ENCODE measurements at regions not wholly inside any gene's neighbourhood (a gene's known extent, or its start where the extent isn't known, plus 50 kb on each side); places are given as distances from the start of the nearest gene placed in this dataset.
"Not testable (repeated sequence)": the region's sequence is repeated elsewhere in the genome, so short reads cannot be mapped to it uniquely, and the experiment has no call there.

DNA sequence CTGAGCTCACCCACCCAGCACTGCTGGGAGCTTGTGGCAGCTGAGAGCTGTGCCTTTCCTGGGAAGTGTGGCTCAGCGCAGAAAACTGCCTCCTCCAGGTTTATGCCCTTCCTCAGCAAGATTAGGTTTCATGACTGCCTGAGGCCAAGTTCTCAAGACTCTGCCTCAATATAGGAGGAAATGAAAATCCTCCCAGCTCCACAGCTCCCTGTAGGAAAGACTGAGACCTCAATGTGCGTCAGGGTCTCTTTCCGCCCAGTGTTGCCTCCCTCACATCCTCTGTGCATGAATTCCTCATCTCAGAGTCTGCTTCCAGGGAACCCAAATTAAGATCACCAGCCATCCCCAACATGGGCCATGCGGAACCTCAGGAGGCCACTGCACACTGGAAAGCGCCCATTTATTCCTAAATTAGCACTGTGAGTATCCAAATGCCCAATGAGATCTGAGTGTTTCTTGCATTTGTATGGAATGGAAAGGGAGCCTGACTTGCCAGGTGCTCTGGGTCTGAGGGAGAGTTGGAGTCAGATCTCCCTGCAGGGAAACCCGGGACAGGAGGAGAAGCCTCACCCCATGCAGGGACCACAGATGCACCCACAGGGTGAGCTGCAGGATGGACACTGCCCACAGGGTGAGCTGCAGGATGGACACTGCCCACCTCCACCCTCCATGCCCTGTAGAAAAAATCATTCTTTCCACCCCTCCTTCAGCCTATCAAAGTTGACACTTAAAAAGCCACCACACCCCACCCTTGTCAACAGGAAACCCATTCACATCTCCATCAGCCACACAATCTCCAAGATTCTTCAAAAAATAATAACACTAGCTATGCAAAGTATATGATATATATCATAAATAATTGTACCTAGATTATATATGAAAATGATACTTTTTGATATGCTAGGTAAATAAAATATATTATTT lies 97.4 kb upstream of the IGLL5 start:
- no peak overlapping the region for H3K27ac Mint-ChIP-seq
- H3K36me3 Mint-ChIP-seq (ENCODE audit: low read depth) = no peaks in the 10 kb centered on the region
- DNase-seq (no peak), ATAC-seq (ENCODE audit: low read depth) (no peak)
- no peak overlapping the region for H3K4me3 Mint-ChIP-seq
- H3K9me3 Mint-ChIP-seq = no peaks in the 10 kb centered on the region
- ChIA-PET POLR2A (no interaction called here), CTCF (interaction anchor here (0.8 to 1.2 kb wide), 3 partner anchors 9 to 20 kb away, joined by 3 to 5 read pairs (median 4); no protein-coding TSS in a partner anchor)
- intact Hi-C loops (cut with micrococcal nuclease) = no loop called here
- no peak for TF ChIP-seq CTCF (IDR thresholded peaks at IDR 0.05)
- no peaks in the 10 kb centered on the region for H3K27me3 Mint-ChIP-seq
- H3K4me1 Mint-ChIP-seq = no peaks in the 10 kb centered on the region

- ChIA-PET POLR2A (no interaction called here), CTCF (no interaction called here)
- TF ChIP-seq CTCF (IDR thresholded peaks at IDR 0.05) = no peak
- H3K36me3 Mint-ChIP-seq (ENCODE audit: low read depth) = no peaks in the 10 kb centered on the region
- ATAC-seq (ENCODE audit: low read depth) (no peak), DNase-seq (no peak)
- intact Hi-C loops (cut with micrococcal nuclease) = no loop called here
- peaks cover 2% of the 10 kb centered on the region for H3K4me1 Mint-ChIP-seq
- H3K27me3 Mint-ChIP-seq = no peaks in the 10 kb centered on the region
- no peaks in the 10 kb centered on the region for H3K9me3 Mint-ChIP-seq
- H3K27ac Mint-ChIP-seq = no peak overlapping the region
- no peak overlapping the region for H3K4me3 Mint-ChIP-seq
Observed at GRCh38 chr22:22791438-22792181, 96.0 kb upstream of the IGLL5 start.

GRCh38 chr22:22792205-22792786 lies 95.3 kb upstream of the IGLL5 start:
- H3K9me3 Mint-ChIP-seq; H3K27ac Mint-ChIP-seq; DNase-seq; CTCF ChIA-PET; H3K27me3 Mint-ChIP-seq; H3K4me1 Mint-ChIP-seq; ATAC-seq (ENCODE audit: low read depth); H3K4me3 Mint-ChIP-seq; intact Hi-C loops (cut with micrococcal nuclease); H3K36me3 Mint-ChIP-seq (ENCODE audit: low read depth): not testable (repeated sequence)
- POLR2A ChIA-PET = interaction anchor here (0.5 kb wide), 1 partner anchor 20 kb away, joined by 5 read pairs; no protein-coding TSS in a partner anchor

GRCh38 chr22:22795639-22796038 lies 92.0 kb upstream of the IGLL5 start:
- H3K9me3 Mint-ChIP-seq; H3K4me3 Mint-ChIP-seq; POLR2A ChIA-PET; intact Hi-C loops (cut with micrococcal nuclease); H3K27me3 Mint-ChIP-seq; ATAC-seq (ENCODE audit: low read depth); H3K36me3 Mint-ChIP-seq (ENCODE audit: low read depth); DNase-seq; CTCF ChIA-PET; H3K27ac Mint-ChIP-seq: not testable (repeated sequence)
- peaks cover 21% of the 10 kb centered on the region for H3K4me1 Mint-ChIP-seq

GRCh38 chr22:22796724-22797123 lies 90.9 kb upstream of the IGLL5 start:
- intact Hi-C loops (cut with micrococcal nuclease) = no loop called here
- POLR2A ChIA-PET = no interaction called here
- DNase-seq = no peak
- no peak for TF ChIP-seq CTCF (IDR thresholded peaks at IDR 0.05)
- H3K36me3 Mint-ChIP-seq (ENCODE audit: low read depth) = no peaks in the 10 kb centered on the region
- H3K27ac Mint-ChIP-seq = no peak overlapping the region
- H3K4me1 Mint-ChIP-seq = peaks cover 21% of the 10 kb centered on the region
- no peak for ATAC-seq (ENCODE audit: low read depth)
- no peak overlapping the region for H3K4me3 Mint-ChIP-seq
- H3K27me3 Mint-ChIP-seq = peaks cover 4% of the 10 kb centered on the region
- CTCF ChIA-PET = interaction anchor here (0.8 to 3.4 kb wide), 3 partner anchors 9 to 55 kb away, joined by 3 to 16 read pairs (median 4); no protein-coding TSS in a partner anchor
- peaks cover 5% of the 10 kb centered on the region for H3K9me3 Mint-ChIP-seq

All from activated B cell treated with CpG ODN at 0.5 μM for 24 hours (primary cell).